ENCODE measurements at regions not wholly inside any gene's neighbourhood (a gene's known extent, or its start where the extent isn't known, plus 50 kb on each side); places are given as distances from the start of the nearest gene placed in this dataset.

GRCh38 chr12:107267604-107268003, 174.3 kb upstream of the CRY1 start:
- DNase-seq = no peak
- H3K9me3 ChIP-seq (ENCODE audit: control insufficient read depth, low read length) = peaks cover 1% of the 10 kb centered on the region
- no peak for ATAC-seq (ENCODE audit: low FRiP score)
- H3K4me3 ChIP-seq (ENCODE audit: low read length in 2 of 2) = no peak overlapping the region
- intact Hi-C loops (cut with DNase I) = no loop called here
- no peaks in the 10 kb centered on the region for H3K4me1 ChIP-seq (ENCODE audit: control insufficient read depth in 1 of 2, insufficient read depth in 2 of 2, low read length in 2 of 2)
- no peak overlapping the region for H3K27ac ChIP-seq (ENCODE audit: low read depth in 1 of 2, low read length in 2 of 2)
- H3K27me3 ChIP-seq (ENCODE audit: control insufficient read depth in 1 of 2, insufficient read depth in 2 of 2, low read length in 1 of 2) = no peaks in the 10 kb centered on the region
- WGBS, 2 donors = 55 to 70% methylated on average over 1 of the region's 1 CpG
- no peaks in the 10 kb centered on the region for H3K36me3 ChIP-seq (ENCODE audit: control insufficient read depth in 1 of 2, insufficient read depth in 2 of 2, low read length in 1 of 2)

- WGBS, 2 donors = 91 to 93% methylated on average over 2 of the region's 2 CpGs
- no peaks in the 10 kb centered on the region for H3K27me3 ChIP-seq (ENCODE audit: control insufficient read depth in 1 of 2, insufficient read depth in 2 of 2, low read length in 1 of 2)
- H3K27ac ChIP-seq (ENCODE audit: low read depth in 1 of 2, low read length in 2 of 2) = no peak overlapping the region
- intact Hi-C loops (cut with DNase I) = no loop called here
- H3K4me1 ChIP-seq (ENCODE audit: control insufficient read depth in 1 of 2, insufficient read depth in 2 of 2, low read length in 2 of 2) = no peaks in the 10 kb centered on the region
- no peaks in the 10 kb centered on the region for H3K36me3 ChIP-seq (ENCODE audit: control insufficient read depth in 1 of 2, insufficient read depth in 2 of 2, low read length in 1 of 2)
- DNase-seq = no peak
- no peaks in the 10 kb centered on the region for H3K9me3 ChIP-seq (ENCODE audit: control insufficient read depth, low read length)
- ATAC-seq (ENCODE audit: low FRiP score) = no peak
- no peak overlapping the region for H3K4me3 ChIP-seq (ENCODE audit: low read length in 2 of 2)
These were observed 178.2 kb upstream of the CRY1 start for GRCh38 chr12:107271523-107271922.

DNA sequence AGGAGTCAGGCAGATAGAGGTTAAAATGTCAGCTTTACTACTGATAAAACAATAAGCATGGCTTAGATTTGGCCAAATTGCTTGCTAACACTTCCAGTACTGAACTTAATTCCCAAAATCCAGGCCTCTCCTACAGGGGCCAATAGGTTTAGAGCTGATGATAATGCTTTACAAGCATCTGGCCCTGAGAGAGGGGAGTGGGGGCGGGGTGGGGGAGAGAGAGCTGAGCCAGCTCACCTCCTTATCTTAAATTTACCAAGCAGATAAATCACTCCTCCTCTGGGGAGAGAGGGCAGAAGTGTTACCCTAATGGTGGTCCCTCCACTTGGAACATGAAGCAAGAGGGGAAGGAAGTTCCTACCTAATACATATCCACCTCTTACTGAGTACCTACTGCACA, 182.2 kb upstream of the CRY1 start:
- Histone ChIP-seq H3K4me3 (ENCODE audit: low read length in 2 of 2) (no peak overlapping the region), H3K27me3 (ENCODE audit: control insufficient read depth in 1 of 2, insufficient read depth in 2 of 2, low read length in 1 of 2) (no peaks in the 10 kb centered on the region), H3K27ac (ENCODE audit: low read depth in 1 of 2, low read length in 2 of 2) (no peak overlapping the region), H3K9me3 (ENCODE audit: control insufficient read depth, low read length) (peaks cover 3% of the 10 kb centered on the region), H3K36me3 (ENCODE audit: control insufficient read depth in 1 of 2, insufficient read depth in 2 of 2, low read length in 1 of 2) (no peaks in the 10 kb centered on the region), H3K4me1 (ENCODE audit: control insufficient read depth in 1 of 2, insufficient read depth in 2 of 2, low read length in 2 of 2) (no peaks in the 10 kb centered on the region)
- DNase-seq (no peak), ATAC-seq (ENCODE audit: low FRiP score) (no peak)
- 65 to 77% methylated on average over 1 of the region's 1 CpG for WGBS, 2 donors
- intact Hi-C loops (cut with DNase I) = no loop called here

DNA sequence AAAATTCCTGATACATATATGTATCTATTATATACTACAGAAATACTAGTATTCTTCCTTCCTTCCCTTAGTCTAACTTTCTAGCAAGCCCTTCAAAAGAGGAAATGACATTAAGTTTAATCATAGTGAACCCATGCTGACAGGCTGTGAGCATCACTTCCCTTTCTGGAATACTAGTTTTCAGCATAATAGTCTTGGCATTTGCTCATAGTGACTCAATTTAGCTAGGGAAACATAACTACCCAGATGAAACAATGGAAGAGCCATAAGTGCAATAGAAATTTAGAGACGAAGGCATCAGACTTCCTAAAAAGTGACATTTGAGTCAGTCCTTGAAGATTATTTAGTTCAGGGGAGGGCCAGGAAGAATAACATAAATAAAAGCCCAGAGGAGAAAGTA, 184.5 kb upstream of the CRY1 start:
- intact Hi-C loops (cut with DNase I) = no loop called here
- H3K36me3 ChIP-seq (ENCODE audit: control insufficient read depth in 1 of 2, insufficient read depth in 2 of 2, low read length in 1 of 2) = no peaks in the 10 kb centered on the region
- H3K27ac ChIP-seq (ENCODE audit: low read depth in 1 of 2, low read length in 2 of 2) = no peak overlapping the region
- WGBS, 2 donors = 47 to 53% methylated on average over 1 of the region's 1 CpG
- H3K9me3 ChIP-seq (ENCODE audit: control insufficient read depth, low read length) = peaks cover 5% of the 10 kb centered on the region
- DNase-seq = no peak
- no peaks in the 10 kb centered on the region for H3K27me3 ChIP-seq (ENCODE audit: control insufficient read depth in 1 of 2, insufficient read depth in 2 of 2, low read length in 1 of 2)
- H3K4me1 ChIP-seq (ENCODE audit: control insufficient read depth in 1 of 2, insufficient read depth in 2 of 2, low read length in 2 of 2) = no peaks in the 10 kb centered on the region
- ATAC-seq (ENCODE audit: low FRiP score) = no peak
- H3K4me3 ChIP-seq (ENCODE audit: low read length in 2 of 2) = no peak overlapping the region

- 93 to 97% methylated on average over 1 of the region's 1 CpG for WGBS, 2 donors
- no peak for ATAC-seq (ENCODE audit: low FRiP score)
These were observed 189.3 kb upstream of the CRY1 start for GRCh38 chr12:107282628-107283027.

DNA sequence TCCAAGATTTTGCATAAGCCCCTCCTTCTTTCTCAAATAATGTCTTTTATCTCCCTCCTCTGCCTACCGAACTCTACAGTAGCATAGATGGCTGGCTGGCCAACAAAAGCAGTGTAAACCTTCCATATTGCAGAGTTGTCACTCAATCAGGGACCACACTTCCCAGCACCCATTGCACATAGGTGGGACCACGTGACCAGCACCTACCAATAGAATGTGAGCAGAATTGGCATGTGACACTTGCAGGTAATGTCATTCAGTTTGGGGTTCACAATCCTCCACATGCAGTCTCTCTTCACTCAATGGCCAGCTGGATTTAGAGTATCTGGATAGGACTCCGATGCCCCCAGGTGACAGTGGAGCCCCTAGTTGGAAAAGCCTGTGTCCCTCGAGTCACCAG, 190.3 kb upstream of the CRY1 start:
- 68 to 73% methylated on average over 4 of the region's 4 CpGs for WGBS, 2 donors
- H3K9me3 ChIP-seq (ENCODE audit: control insufficient read depth, low read length) = peaks cover 9% of the 10 kb centered on the region
- no peak for DNase-seq
- H3K36me3 ChIP-seq (ENCODE audit: control insufficient read depth in 1 of 2, insufficient read depth in 2 of 2, low read length in 1 of 2) = no peaks in the 10 kb centered on the region
- no peak overlapping the region for H3K4me3 ChIP-seq (ENCODE audit: low read length in 2 of 2)
- ATAC-seq (ENCODE audit: low FRiP score) = no peak
- intact Hi-C loops (cut with DNase I) = no loop called here
- H3K27me3 ChIP-seq (ENCODE audit: control insufficient read depth in 1 of 2, insufficient read depth in 2 of 2, low read length in 1 of 2) = no peaks in the 10 kb centered on the region
- no peak overlapping the region for H3K27ac ChIP-seq (ENCODE audit: low read depth in 1 of 2, low read length in 2 of 2)
- H3K4me1 ChIP-seq (ENCODE audit: control insufficient read depth in 1 of 2, insufficient read depth in 2 of 2, low read length in 2 of 2) = no peaks in the 10 kb centered on the region

More at GRCh38 chr12:107282628-107283027, 189.3 kb upstream of the CRY1 start:
- intact Hi-C loops (cut with DNase I) = no loop called here
- no peak overlapping the region for H3K27ac ChIP-seq (ENCODE audit: low read depth in 1 of 2, low read length in 2 of 2)
- H3K27me3 ChIP-seq (ENCODE audit: control insufficient read depth in 1 of 2, insufficient read depth in 2 of 2, low read length in 1 of 2) = no peaks in the 10 kb centered on the region
- peaks cover 9% of the 10 kb centered on the region for H3K9me3 ChIP-seq (ENCODE audit: control insufficient read depth, low read length)
- DNase-seq = no peak
- no peak overlapping the region for H3K4me3 ChIP-seq (ENCODE audit: low read length in 2 of 2)
- no peaks in the 10 kb centered on the region for H3K4me1 ChIP-seq (ENCODE audit: control insufficient read depth in 1 of 2, insufficient read depth in 2 of 2, low read length in 2 of 2)
- H3K36me3 ChIP-seq (ENCODE audit: control insufficient read depth in 1 of 2, insufficient read depth in 2 of 2, low read length in 1 of 2) = no peaks in the 10 kb centered on the region

DNA sequence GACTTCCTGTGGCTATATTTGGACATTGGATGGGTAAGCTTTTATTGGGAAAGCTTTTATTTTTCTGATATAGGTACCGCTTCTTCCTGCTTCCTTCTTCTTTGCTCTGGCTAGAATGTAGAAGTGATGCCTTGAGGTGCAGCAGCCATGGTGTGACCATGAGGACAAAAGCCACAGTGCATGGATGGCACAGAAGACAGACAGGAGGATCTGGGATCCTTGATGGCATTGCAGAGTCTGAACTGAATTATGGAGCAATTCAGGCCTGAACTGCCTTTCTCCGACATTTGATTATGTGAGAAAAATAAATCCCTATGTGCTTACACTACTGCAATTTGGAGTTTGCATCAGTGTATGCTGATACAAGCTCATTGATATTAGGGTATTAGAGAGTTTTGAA, 191.3 kb upstream of the CRY1 start:
- H3K4me3 ChIP-seq (ENCODE audit: low read length in 2 of 2) = no peak overlapping the region
- no peak overlapping the region for H3K27ac ChIP-seq (ENCODE audit: low read depth in 1 of 2, low read length in 2 of 2)
- peaks cover 5% of the 10 kb centered on the region for H3K9me3 ChIP-seq (ENCODE audit: control insufficient read depth, low read length)
- intact Hi-C loops (cut with DNase I) = no loop called here
- H3K36me3 ChIP-seq (ENCODE audit: control insufficient read depth in 1 of 2, insufficient read depth in 2 of 2, low read length in 1 of 2) = no peaks in the 10 kb centered on the region
- H3K4me1 ChIP-seq (ENCODE audit: control insufficient read depth in 1 of 2, insufficient read depth in 2 of 2, low read length in 2 of 2) = no peaks in the 10 kb centered on the region
- no peak for ATAC-seq (ENCODE audit: low FRiP score)
- 92 to 95% methylated on average over 2 of the region's 2 CpGs for WGBS, 2 donors
- H3K27me3 ChIP-seq (ENCODE audit: control insufficient read depth in 1 of 2, insufficient read depth in 2 of 2, low read length in 1 of 2) = no peaks in the 10 kb centered on the region
- no peak for DNase-seq

- Histone ChIP-seq H3K36me3 (ENCODE audit: control insufficient read depth in 1 of 2, insufficient read depth in 2 of 2, low read length in 1 of 2) (no peaks in the 10 kb centered on the region), H3K4me3 (ENCODE audit: low read length in 2 of 2) (no peak overlapping the region), H3K4me1 (ENCODE audit: control insufficient read depth in 1 of 2, insufficient read depth in 2 of 2, low read length in 2 of 2) (no peaks in the 10 kb centered on the region), H3K27ac (ENCODE audit: low read depth in 1 of 2, low read length in 2 of 2) (no peak overlapping the region), H3K27me3 (ENCODE audit: control insufficient read depth in 1 of 2, insufficient read depth in 2 of 2, low read length in 1 of 2) (no peaks in the 10 kb centered on the region), H3K9me3 (ENCODE audit: control insufficient read depth, low read length) (peaks cover 4% of the 10 kb centered on the region)
- intact Hi-C loops (cut with DNase I) = no loop called here
- DNase-seq = no peak
- no peak for ATAC-seq (ENCODE audit: low FRiP score)
- WGBS, 2 donors = 70 to 75% methylated on average over 11 of the region's 11 CpGs
These were observed 194.4 kb upstream of the CRY1 start for GRCh38 chr12:107287436-107288413.
